ENCODE measurements at regions not wholly inside any gene's neighbourhood (a gene's known extent, or its start where the extent isn't known, plus 50 kb on each side); places are given as distances from the start of the nearest gene placed in this dataset.

DNA sequence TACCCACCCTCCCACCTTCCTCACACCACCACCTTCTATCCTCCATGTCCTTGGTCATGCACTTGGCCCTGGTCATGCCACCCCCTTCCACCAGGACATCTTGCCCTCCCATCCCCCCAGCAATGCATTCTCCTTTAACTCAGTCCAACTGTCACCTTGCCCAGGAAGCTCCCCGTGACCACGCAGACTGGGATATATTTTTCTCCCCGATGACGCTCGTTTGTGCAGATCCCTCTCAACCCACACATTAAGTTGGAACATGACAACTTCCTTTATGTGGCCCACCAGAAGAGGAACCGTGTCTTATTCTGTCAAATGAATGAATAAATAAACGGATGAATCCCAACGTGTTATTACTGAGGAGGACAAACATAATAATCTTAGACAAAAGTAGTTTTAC, 82.8 kb upstream of the TAS2R1 start:
- TF ChIP-seq POLR2A (IDR thresholded peaks at IDR 0.05; ENCODE audit: extremely low read depth, insufficient read length) = no peak
- TF ChIP-seq, protein P1, sequence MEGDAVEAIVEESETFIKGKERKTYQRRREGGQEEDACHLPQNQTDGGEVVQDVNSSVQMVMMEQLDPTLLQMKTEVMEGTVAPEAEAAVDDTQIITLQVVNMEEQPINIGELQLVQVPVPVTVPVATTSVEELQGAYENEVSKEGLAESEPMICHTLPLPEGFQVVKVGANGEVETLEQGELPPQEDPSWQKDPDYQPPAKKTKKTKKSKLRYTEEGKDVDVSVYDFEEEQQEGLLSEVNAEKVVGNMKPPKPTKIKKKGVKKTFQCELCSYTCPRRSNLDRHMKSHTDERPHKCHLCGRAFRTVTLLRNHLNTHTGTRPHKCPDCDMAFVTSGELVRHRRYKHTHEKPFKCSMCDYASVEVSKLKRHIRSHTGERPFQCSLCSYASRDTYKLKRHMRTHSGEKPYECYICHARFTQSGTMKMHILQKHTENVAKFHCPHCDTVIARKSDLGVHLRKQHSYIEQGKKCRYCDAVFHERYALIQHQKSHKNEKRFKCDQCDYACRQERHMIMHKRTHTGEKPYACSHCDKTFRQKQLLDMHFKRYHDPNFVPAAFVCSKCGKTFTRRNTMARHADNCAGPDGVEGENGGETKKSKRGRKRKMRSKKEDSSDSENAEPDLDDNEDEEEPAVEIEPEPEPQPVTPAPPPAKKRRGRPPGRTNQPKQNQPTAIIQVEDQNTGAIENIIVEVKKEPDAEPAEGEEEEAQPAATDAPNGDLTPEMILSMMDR (IDR thresholded peaks at IDR 0.05; ENCODE audit: low read depth, low read length) = no peak
- TF ChIP-seq, protein P2, sequence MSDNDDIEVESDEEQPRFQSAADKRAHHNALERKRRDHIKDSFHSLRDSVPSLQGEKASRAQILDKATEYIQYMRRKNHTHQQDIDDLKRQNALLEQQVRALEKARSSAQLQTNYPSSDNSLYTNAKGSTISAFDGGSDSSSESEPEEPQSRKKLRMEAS (IDR thresholded peaks at IDR 0.05; ENCODE audit: low read depth, low read length) = no peak

Measured in NB4 (cell line).